PC-9 (cell line): ENCODE measurements at regions not wholly inside any gene's neighbourhood (a gene's known extent, or its start where the extent isn't known, plus 50 kb on each side); places are given as distances from the start of the nearest gene placed in this dataset.

ENCODE experiments used
- BruUV-seq: library from RNA; stranded (reverse); fragments of 400-500 nt; replicated peaks from 2 replicates; lab custom pipeline; 2021; lab: Mats Ljungman, UMichigan
- CTCF ChIA-PET: fragments of 300-600 bp; sonication (Branson Sonifier 250); formaldehyde crosslinking; loops from one replicate; lab custom pipeline; 2022; ENCODE audit warnings: antibody characterized with exemption; lab: Charles Lee
- POLR2A ChIA-PET: fragments of 300-600 bp; sonication (Branson Sonifier 250); formaldehyde crosslinking; loops from one replicate; lab custom pipeline; 2022; ENCODE audit warnings: antibody characterized with exemption; ENCODE audit not compliant: unreplicated experiment; lab: Charles Lee
- DNase-seq, 2 experiments: peaks; one replicate each; pipeline versions ENCODE4 v3.0.0 to v3.0.0-alpha.2; 2015 to 2022; ENCODE audit warnings: mixed read lengths in 1 of 2
- H2AFZ ChIP-seq: fragments of 200-600 bp; sonication (generic); 2 replicates; pipeline ENCODE4 v1.8.1; 2017; ENCODE audit warnings: antibody characterized with exemption
- H3F3A ChIP-seq: fragments of 200-600 bp; sonication (generic); 2 replicates; pipeline ENCODE4 v1.8.1; 2017; ENCODE audit warnings: antibody characterized with exemption, mild to moderate bottlenecking, low read depth; ENCODE audit not compliant: insufficient read depth
- H3K27ac ChIP-seq: fragments of 200-600 bp; sonication (generic); 2 replicates; pipeline ENCODE4 v1.6.1; 2016; ENCODE audit warnings: mixed run types
- H3K27me3 ChIP-seq: fragments of 200-600 bp; sonication (generic); 2 replicates; pipeline ENCODE4 v1.6.1; 2016; ENCODE audit warnings: low read depth, mixed run types; ENCODE audit not compliant: insufficient read depth
- H3K36me3 ChIP-seq: fragments of 200-600 bp; sonication (generic); 2 replicates; pipeline ENCODE4 v1.6.1; 2016; ENCODE audit warnings: low read depth, mixed run types
- H3K4me1 ChIP-seq: fragments of 200-600 bp; sonication (generic); replicated peaks from 2 replicates; pipeline ENCODE4 v1.6.1; 2016; ENCODE audit warnings: mixed run types; ENCODE audit not compliant: insufficient read depth
- H3K4me2 ChIP-seq: fragments of 200-600 bp; sonication (generic); 2 replicates; pipeline ENCODE4 v1.6.1; 2017; ENCODE audit warnings: mixed run types
- H3K4me3 ChIP-seq: fragments of 200-600 bp; sonication (generic); 2 replicates; pipeline ENCODE4 v1.6.1; 2016; ENCODE audit warnings: mixed run types
- H3K79me2 ChIP-seq: fragments of 200-600 bp; sonication (generic); 2 replicates; pipeline ENCODE4 v1.6.1; 2017; ENCODE audit warnings: low read depth, mixed run types
- H3K9me2 ChIP-seq: fragments of 200-600 bp; sonication (generic); 2 replicates; pipeline ENCODE4 v1.8.1; 2017; ENCODE audit warnings: mild to moderate bottlenecking; ENCODE audit not compliant: insufficient read depth
- H3K9me3 ChIP-seq: fragments of 200-600 bp; sonication (generic); 2 replicates; pipeline ENCODE4 v1.8.1; 2016; ENCODE audit warnings: low read depth; ENCODE audit not compliant: insufficient read depth
- H4K20me1 ChIP-seq: fragments of 200-600 bp; sonication (generic); 2 replicates; pipeline ENCODE4 v1.8.1; 2017; ENCODE audit not compliant: insufficient read depth
- EZH2 ChIP-seq: fragments of 200-600 bp; sonication (generic); IDR thresholded peaks from 2 replicates; pipeline ENCODE4 v1.8.0; 2017; ENCODE audit warnings: antibody characterized with exemption, low read depth
- intact Hi-C: fragments of 100-400 bp; cut with micrococcal nuclease; formaldehyde crosslinking; loops from one replicate; pipeline ENCODE4 v1.10.0; 2022; ENCODE audit not compliant: unreplicated experiment
- TF ChIP-seq, protein P1 (sequence below): fragments of 200-600 bp; sonication (generic); conservative IDR thresholded peaks from 2 replicates; pipeline ENCODE4 v1.6.1; 2017; ENCODE audit warnings: mixed run types, antibody characterized with exemption, mild to moderate bottlenecking, moderate library complexity

DNA sequence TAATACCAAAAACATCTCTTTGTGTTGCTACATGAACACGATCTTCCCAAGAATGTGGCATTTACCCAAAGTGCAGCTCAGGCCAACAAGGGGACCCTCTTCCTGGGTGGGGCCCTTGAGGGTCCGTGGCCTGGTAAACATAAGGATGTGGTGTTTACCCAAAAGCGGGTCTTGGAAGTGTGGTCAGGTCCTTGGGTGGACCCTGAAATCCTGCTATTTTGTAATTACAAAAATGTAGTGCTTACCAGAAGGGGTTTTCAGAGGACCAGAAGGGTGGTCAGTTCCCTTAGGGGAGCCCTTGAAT, 87.8 kb upstream of the PRDM11 start:
- H3K9me2 ChIP-seq = no peaks in the 10 kb centered on the region
- no peaks in the 10 kb centered on the region; the same call in 1 of the 2 replicates for H3K4me1 ChIP-seq
- intact Hi-C loops = no loop called here
- no peak for DNase-seq
- no TSS peak for BruUV-seq
- H3K4me2 ChIP-seq = no peak overlapping the region
- no peaks in the 10 kb centered on the region for H4K20me1 ChIP-seq
- no peaks in the 10 kb centered on the region for H3K36me3 ChIP-seq
- CTCF ChIA-PET = no interaction called here
- no peaks in the 10 kb centered on the region for H3F3A ChIP-seq
- H3K79me2 ChIP-seq = no peaks in the 10 kb centered on the region
- POLR2A ChIA-PET = no interaction called here
- no peak overlapping the region for H2AFZ ChIP-seq
- TF ChIP-seq, protein P1, sequence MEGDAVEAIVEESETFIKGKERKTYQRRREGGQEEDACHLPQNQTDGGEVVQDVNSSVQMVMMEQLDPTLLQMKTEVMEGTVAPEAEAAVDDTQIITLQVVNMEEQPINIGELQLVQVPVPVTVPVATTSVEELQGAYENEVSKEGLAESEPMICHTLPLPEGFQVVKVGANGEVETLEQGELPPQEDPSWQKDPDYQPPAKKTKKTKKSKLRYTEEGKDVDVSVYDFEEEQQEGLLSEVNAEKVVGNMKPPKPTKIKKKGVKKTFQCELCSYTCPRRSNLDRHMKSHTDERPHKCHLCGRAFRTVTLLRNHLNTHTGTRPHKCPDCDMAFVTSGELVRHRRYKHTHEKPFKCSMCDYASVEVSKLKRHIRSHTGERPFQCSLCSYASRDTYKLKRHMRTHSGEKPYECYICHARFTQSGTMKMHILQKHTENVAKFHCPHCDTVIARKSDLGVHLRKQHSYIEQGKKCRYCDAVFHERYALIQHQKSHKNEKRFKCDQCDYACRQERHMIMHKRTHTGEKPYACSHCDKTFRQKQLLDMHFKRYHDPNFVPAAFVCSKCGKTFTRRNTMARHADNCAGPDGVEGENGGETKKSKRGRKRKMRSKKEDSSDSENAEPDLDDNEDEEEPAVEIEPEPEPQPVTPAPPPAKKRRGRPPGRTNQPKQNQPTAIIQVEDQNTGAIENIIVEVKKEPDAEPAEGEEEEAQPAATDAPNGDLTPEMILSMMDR = no peak
- TF ChIP-seq EZH2 = no peak
- no peak overlapping the region for H3K27ac ChIP-seq
- H3K9me3 ChIP-seq = no peaks in the 10 kb centered on the region
- H3K4me3 ChIP-seq = no peak overlapping the region
- H3K27me3 ChIP-seq = 0 out of 2 replicates have a peak, but pooled peaks cover 6% of the 10 kb centered on the region

DNA sequence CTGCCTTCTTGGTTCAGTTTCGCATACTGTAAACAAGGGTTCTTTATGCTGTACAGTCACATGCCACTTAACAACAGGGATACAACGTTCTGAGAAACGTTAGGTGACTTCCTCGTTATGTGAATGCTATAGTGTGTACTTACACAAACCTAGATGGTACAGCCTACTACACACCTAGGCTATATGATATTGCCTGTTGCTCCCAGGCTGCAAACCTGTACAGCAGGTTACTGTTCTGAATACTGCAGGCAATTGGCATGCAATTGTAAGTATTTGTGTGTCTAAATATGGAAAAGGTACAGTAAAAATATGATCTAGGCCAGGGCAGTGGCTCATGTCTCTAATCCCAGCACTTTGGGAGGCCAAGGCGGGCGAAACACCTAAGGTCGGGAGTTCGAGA, 85.7 kb upstream of the PRDM11 start:
- CTCF ChIA-PET = no interaction called here
- DNase-seq = no peak
- TF ChIP-seq, protein P1 = no peak
- no peak for TF ChIP-seq EZH2
- intact Hi-C loops = no loop called here
- Histone ChIP-seq H3K36me3 (no peaks in the 10 kb centered on the region), H3K9me3 (no peaks in the 10 kb centered on the region), H3K4me3 (no peak overlapping the region), H2AFZ (no peak overlapping the region), H3K27me3 (peaks cover 4% of the 10 kb centered on the region; the same call in 1 of the 2 replicates), H3K79me2 (no peaks in the 10 kb centered on the region), H3K4me2 (no peak overlapping the region), H3K27ac (no peak overlapping the region), H3K9me2 (no peaks in the 10 kb centered on the region), H4K20me1 (no peaks in the 10 kb centered on the region), H3F3A (no peaks in the 10 kb centered on the region), H3K4me1 (no peaks in the 10 kb centered on the region; the same call in 1 of the 2 replicates)
- POLR2A ChIA-PET = no interaction called here
- BruUV-seq = no TSS peak

DNA sequence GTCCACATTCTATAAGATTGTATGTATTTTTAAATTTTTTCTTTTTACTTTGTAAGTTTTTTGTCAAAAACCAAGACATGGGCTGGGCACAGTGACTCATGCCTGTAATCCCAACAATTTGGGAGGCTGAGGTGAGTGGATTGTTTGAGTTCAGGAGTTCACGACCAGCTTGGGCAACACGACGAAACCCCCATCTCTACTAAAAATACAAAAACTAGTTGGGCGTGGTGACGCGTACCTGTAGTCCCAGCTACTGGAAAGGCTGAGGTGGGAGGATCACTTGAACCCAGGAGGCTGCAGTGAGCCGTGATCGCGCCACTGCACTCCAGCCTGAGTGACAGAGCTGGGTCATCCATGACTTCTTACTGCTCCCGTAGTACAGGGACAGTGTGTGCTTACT, 84.8 kb upstream of the PRDM11 start:
- H3K4me1 ChIP-seq = no peaks in the 10 kb centered on the region; the same call in 1 of the 2 replicates
- H3K4me3 ChIP-seq = no peak overlapping the region
- no peak overlapping the region for H3K4me2 ChIP-seq
- no peak overlapping the region for H2AFZ ChIP-seq
- H3K27ac ChIP-seq = no peak overlapping the region
- H3K79me2 ChIP-seq = no peaks in the 10 kb centered on the region
- H3F3A ChIP-seq = no peaks in the 10 kb centered on the region
- TF ChIP-seq EZH2 = no peak
- TF ChIP-seq, protein P1 = no peak
- ChIA-PET POLR2A (no interaction called here), CTCF (no interaction called here)
- peaks cover 6% of the 10 kb centered on the region; the same call in 1 of the 2 replicates for H3K27me3 ChIP-seq
- no peaks in the 10 kb centered on the region for H3K36me3 ChIP-seq
- H3K9me3 ChIP-seq = no peaks in the 10 kb centered on the region
- no TSS peak for BruUV-seq
- no peak for DNase-seq
- no peaks in the 10 kb centered on the region for H3K9me2 ChIP-seq
- H4K20me1 ChIP-seq = no peaks in the 10 kb centered on the region
- intact Hi-C loops = no loop called here
